ENCODE measurements at regions not wholly inside any gene's neighbourhood (a gene's known extent, or its start where the extent isn't known, plus 50 kb on each side); places are given as distances from the start of the nearest gene placed in this dataset.

- no peak for TF ChIP-seq CTCF (IDR thresholded peaks at IDR 0.05)
- TF ChIP-seq ZFX (IDR thresholded peaks at IDR 0.05; ENCODE audit: borderline replicate concordance), result no peak
Measured at GRCh38 chr1:195714248-195714647, 894.0 kb downstream of the KCNT2 start.

Measured in 22Rv1 (cell line).